Astrocyte of the hippocampus (primary cell): ENCODE measurements at regions not wholly inside any gene's neighbourhood (a gene's known extent, or its start where the extent isn't known, plus 50 kb on each side); places are given as distances from the start of the nearest gene placed in this dataset.
"Not testable (repeated sequence)": the region's sequence is repeated elsewhere in the genome, so short reads cannot be mapped to it uniquely, and the experiment has no call there.

Experiments used
- DNase-seq: peaks from one replicate; pipeline ENCODE4 v3.0.0; 2011; ENCODE audit warnings: low read depth, low spot score

GRCh38 chr18:1270081-1270480, 365.4 kb downstream of the ADCYAP1 start:
- DNase-seq: no peak

DNA sequence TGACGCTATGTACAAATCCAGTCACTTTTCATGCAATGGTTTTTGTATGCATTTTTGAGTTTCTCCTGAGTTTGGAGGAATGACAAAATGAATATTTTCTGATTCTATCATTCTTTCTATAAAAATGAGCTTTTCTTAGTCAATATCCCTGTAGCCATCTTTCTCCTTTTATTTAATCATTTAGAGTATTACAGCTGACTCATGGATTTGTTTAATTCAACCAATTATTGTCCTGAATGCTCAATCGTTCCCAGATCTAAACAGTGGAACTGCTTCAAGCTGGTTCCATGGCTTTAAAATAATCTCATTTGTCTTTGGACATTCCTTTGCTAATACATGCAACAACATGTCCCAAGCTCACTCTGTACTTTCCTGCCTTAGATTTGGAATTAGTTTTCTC, 368.8 kb downstream of the ADCYAP1 start:
- DNase-seq: no peak

DNA sequence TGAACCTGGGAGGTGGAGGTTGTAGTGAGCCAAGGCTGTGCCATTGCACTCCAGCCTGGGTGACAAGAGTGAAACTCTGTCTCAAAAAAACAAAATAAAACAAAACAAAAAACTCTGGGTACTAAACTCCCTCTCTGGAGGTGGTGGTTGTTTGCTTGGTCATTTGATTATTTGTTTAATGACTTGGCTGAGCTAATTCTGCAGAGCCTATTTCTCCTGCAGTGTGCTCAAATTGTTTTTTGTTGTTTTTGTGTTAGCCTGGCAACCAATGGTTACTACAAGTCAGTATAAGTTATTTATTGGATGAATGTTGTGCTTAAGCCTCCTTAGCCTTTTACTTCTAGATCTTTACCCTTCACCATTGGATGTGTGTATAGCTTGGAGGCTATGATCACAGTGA, 387.5 kb downstream of the ADCYAP1 start:
- DNase-seq: no peak

- no peak for DNase-seq
Measured at GRCh38 chr18:1294229-1294628, 389.6 kb downstream of the ADCYAP1 start.

- no peak for DNase-seq
Measured at GRCh38 chr18:1296237-1296636, 391.6 kb downstream of the ADCYAP1 start.

GRCh38 chr18:1302861-1303260, 398.2 kb downstream of the ADCYAP1 start:
- no peak for DNase-seq

DNA sequence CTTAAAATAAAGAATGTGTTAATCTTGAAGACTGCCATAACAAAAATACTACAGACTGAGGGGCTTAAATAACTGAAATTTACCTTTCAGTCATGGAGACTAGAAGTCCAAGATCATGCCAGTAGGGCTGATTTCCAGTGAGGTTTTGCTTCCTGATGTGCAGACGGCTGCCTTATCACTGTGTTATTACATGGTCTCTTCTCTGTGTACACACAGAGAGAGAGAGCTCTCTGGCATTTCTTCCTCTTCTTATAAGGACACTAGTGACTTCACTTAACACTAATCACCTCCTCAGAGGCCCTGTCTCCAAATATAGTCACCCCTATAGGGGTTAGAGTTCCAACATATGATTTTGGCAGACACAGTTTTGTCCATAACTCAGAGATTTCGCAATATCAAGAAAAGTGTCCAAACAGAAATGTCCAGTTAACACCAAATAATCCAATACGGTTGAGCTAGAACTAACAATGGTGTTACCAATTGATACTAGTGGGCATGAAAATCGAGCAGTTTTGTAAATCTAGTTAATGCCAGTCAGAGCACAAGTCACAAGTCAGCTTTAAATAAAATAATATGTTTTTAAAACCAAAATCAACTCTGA, 399.8 kb downstream of the ADCYAP1 start:
- no peak for DNase-seq

GRCh38 chr18:1306641-1307040, 402.0 kb downstream of the ADCYAP1 start:
- DNase-seq: no peak

DNA sequence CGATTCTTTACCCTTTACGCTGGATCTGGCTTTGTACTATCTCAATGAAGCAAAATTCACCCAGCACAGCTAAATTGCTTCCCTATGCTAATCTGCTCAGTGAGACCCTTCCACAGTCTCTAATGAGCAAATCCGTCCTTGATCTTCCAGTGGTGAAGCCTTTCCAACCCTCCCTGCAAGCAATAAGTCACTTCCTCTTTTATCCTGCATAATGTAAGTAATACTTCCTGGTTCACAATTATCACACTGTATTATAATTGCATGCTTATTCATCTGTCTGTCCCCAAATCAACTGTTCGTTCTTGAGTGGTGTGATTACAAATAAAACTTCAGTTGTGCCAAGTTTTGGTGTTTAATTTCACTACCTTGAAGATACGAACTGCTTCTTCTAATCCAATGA, 404.0 kb downstream of the ADCYAP1 start:
- DNase-seq: no peak

DNA sequence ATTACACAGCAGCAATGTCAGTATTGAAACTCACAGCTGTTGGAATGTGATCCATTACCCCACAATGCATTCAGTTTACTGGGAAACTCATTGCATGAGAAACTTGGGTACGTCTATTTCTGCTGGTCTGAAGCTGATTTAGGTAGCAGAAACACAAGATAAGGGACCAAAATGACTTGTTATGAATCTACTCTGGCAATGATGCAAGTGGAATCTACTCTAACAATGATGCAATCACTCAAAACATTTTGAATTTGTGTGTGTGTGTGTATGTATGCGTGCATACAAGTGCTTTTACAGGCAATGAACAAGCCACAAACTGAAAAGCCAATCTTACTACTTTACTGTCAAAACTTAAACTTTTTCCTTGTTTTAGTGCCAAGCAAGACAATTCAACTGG, 406.7 kb downstream of the ADCYAP1 start:
- DNase-seq: no peak

DNA sequence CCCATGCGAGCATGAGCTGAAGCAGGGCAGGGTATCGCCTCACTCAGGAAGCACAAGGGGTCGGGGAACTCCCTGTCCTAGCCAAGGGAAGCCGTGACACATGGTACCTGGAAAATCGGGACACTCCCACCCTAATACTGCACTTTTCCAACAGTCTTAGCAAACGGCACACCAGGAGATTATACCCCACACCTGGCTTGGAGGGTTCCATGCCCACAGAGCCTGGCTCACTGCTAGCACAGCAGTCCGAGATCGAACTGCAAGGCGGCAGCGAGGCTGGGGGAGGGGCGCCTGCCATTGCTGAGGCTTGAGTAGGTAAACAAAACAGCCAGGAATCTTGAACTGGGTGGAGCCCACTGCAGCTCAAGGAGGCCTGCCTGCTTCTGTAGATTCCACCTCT, 430.7 kb downstream of the ADCYAP1 start:
- not testable (repeated sequence) for DNase-seq

- no peak for DNase-seq
Measured at GRCh38 chr18:1350931-1351450, 446.3 kb downstream of the ADCYAP1 start.

GRCh38 chr18:1353025-1353424, 448.4 kb downstream of the ADCYAP1 start:
- no peak for DNase-seq

- DNase-seq: no peak
Measured at GRCh38 chr18:1357724-1358123, 453.1 kb downstream of the ADCYAP1 start.

- DNase-seq: no peak
Measured at GRCh38 chr18:1361936-1362335, 457.3 kb downstream of the ADCYAP1 start.

DNA sequence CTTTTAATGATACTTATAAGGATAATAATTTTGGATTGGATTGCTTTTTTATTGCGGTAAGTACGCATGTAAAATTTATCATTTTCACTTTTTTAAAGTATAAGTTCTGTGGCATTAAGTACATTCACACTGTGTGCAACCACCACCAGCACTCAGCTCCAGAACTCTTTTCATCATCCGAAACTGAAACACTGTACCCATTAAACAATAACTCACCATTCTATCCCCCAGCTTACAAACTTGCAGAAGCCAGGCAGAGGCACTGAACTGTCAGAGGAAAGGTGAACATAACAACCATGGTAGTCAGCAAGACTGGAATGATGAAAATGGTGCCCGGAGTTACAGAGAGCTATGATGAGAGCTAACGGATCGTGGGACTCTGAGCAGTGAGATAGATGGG, 465.9 kb downstream of the ADCYAP1 start:
- no peak for DNase-seq

- DNase-seq: no peak
Measured at GRCh38 chr18:1371724-1372123, 467.1 kb downstream of the ADCYAP1 start.

DNA sequence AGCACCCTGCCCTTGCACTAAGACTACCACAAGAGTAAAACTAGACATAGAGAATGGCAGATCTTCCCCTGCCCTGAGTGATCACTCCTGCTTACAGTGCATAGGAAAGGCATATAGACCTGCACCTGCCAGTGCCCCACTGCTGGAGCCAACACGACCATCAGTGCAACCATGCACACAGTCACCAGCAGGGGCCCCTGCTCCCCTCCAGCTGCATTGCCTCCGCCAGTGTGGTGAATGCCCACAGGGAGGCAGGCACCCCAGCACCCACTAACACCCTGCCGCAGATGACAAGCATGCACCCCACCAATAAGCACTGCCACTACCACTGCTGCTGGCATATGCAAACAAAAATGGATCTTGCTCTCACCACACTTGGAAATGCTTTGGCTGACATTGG, 478.8 kb downstream of the ADCYAP1 start:
- DNase-seq: no peak

- not testable (repeated sequence) for DNase-seq
Measured at GRCh38 chr18:1388468-1388867, 483.8 kb downstream of the ADCYAP1 start.

DNA sequence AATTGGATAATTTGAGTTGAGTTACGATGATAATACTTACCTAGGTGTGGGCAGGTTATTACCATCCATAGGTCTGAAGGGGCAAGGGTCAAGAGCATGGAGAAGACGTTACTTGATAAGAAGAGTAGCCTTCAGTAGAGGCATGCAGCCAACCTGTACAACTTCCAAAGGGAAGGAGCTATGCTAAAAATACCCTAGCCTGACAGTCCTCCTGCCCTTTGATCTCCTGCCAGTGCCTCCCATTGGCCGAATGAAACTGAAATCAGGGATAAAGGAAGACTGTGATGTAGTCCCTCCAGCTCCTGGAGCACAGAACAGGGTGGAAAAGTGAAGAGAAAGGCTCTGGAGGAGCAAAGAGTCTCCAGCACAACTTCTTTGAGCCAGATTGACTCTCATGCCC, 487.4 kb downstream of the ADCYAP1 start:
- no peak for DNase-seq

- DNase-seq: no peak
Measured at GRCh38 chr18:1392865-1393734, 488.4 kb downstream of the ADCYAP1 start.

DNA sequence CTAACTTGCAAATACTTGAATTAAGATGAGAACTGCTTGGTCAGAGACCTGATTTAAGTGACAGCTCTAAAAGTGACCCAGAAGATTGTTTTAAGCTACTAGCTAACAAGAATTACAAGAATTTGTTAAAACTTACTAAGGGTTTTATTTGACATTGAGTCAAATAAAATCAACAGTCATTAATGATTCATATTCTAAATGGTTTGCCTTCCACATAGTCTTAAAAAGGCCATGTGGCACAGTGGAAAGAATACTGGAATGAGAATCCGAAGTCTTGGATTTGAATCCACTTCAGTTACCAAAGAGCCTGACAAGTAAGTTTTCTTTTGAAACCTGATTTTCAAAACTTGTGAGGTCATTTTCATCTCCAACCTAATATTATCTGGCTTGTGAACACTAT, 489.3 kb downstream of the ADCYAP1 start:
- no peak for DNase-seq

- no peak for DNase-seq
Measured at GRCh38 chr18:1394426-1394825, 489.8 kb downstream of the ADCYAP1 start.
